DND-41 (cell line): ENCODE measurements at regions not wholly inside any gene's neighbourhood (a gene's known extent, or its start where the extent isn't known, plus 50 kb on each side); places are given as distances from the start of the nearest gene placed in this dataset.

Experiments used
- ATAC-seq: fragments of 200-7000 bp; cut with Tn5 transposase; 3 replicates; pipeline ENCODE4 v1.9.1; 2021; ENCODE audit warnings: low read depth; ENCODE audit not compliant: insufficient read depth
- DNase-seq: peaks from one replicate; pipeline ENCODE4 v3.0.0-alpha.2; 2020
- H2AFZ ChIP-seq: 2 replicates; pipeline ENCODE4 v1.6.0; 2012; ENCODE audit warnings: low read depth, low read length
- H3K27ac ChIP-seq: 2 replicates; pipeline ENCODE4 v1.5.1; 2012; ENCODE audit warnings: low read length, inconsistent platforms
- H3K27me3 ChIP-seq: fragments of 200-600 bp; sonication (generic); 2 replicates; pipeline ENCODE4 v1.6.0; 2012; ENCODE audit warnings: low read length, mild to moderate bottlenecking, inconsistent platforms; ENCODE audit not compliant: insufficient read depth, poor library complexity
- H3K36me3 ChIP-seq: 2 replicates; pipeline ENCODE4 v1.5.1; 2012; ENCODE audit warnings: low read length, inconsistent platforms; ENCODE audit not compliant: insufficient read depth
- H3K4me1 ChIP-seq: 2 replicates; pipeline ENCODE4 v1.5.1; 2012; ENCODE audit warnings: mild to moderate bottlenecking, low read length; ENCODE audit not compliant: insufficient read depth
- H3K4me2 ChIP-seq: 2 replicates; pipeline ENCODE4 v1.6.0; 2012; ENCODE audit warnings: mild to moderate bottlenecking, moderate library complexity, low read length, inconsistent platforms; ENCODE audit not compliant: insufficient read depth
- H3K4me3 ChIP-seq, 2 experiments: fragments of 200-600 bp in 1 of 2; shearing (Covaris generic) in 1 of 2; 2 replicates each; pipeline ENCODE4 v1.5.1; 2012 to 2016; ENCODE audit warnings: inconsistent platforms in 2 of 2, low read length in 2 of 2, mild to moderate bottlenecking in 2 of 2, low read depth in 1 of 2, moderate library complexity in 1 of 2
- H3K79me2 ChIP-seq: 2 replicates; pipeline ENCODE4 v1.6.0; 2012; ENCODE audit warnings: low read length, inconsistent platforms; ENCODE audit not compliant: insufficient read depth
- H3K9ac ChIP-seq: 2 replicates; pipeline ENCODE4 v1.6.0; 2012; ENCODE audit warnings: low read depth, mild to moderate bottlenecking, inconsistent platforms, low read length, moderate library complexity
- H3K9me3 ChIP-seq: 2 replicates; pipeline ENCODE4 v1.5.1; 2012; ENCODE audit warnings: low read length, moderate library complexity, mild to moderate bottlenecking, inconsistent platforms; ENCODE audit not compliant: insufficient read depth, severe bottlenecking
- H4K20me1 ChIP-seq: 2 replicates; pipeline ENCODE4 v1.6.0; 2012; ENCODE audit warnings: low read length; ENCODE audit not compliant: insufficient read depth
- EZH2 ChIP-seq: IDR thresholded peaks from 3 replicates; pipeline ENCODE4 v1.6.1; 2012; ENCODE audit warnings: borderline replicate concordance, low read depth, mild to moderate bottlenecking, moderate library complexity, low read length, inconsistent platforms; ENCODE audit not compliant: severe bottlenecking
- TF ChIP-seq, protein P1 (sequence below): IDR thresholded peaks from 2 replicates; pipeline ENCODE4 v1.5.1; 2012; ENCODE audit warnings: borderline replicate concordance, low read length, moderate library complexity, mild to moderate bottlenecking; ENCODE audit not compliant: poor library complexity, severe bottlenecking; ENCODE audit errors: extremely low read depth

GRCh38 chr16:76988526-76988925 lies 202.5 kb upstream of the MON1B start:
- H3K27me3 ChIP-seq, result no peaks in the 10 kb centered on the region
- TF ChIP-seq, protein P1, sequence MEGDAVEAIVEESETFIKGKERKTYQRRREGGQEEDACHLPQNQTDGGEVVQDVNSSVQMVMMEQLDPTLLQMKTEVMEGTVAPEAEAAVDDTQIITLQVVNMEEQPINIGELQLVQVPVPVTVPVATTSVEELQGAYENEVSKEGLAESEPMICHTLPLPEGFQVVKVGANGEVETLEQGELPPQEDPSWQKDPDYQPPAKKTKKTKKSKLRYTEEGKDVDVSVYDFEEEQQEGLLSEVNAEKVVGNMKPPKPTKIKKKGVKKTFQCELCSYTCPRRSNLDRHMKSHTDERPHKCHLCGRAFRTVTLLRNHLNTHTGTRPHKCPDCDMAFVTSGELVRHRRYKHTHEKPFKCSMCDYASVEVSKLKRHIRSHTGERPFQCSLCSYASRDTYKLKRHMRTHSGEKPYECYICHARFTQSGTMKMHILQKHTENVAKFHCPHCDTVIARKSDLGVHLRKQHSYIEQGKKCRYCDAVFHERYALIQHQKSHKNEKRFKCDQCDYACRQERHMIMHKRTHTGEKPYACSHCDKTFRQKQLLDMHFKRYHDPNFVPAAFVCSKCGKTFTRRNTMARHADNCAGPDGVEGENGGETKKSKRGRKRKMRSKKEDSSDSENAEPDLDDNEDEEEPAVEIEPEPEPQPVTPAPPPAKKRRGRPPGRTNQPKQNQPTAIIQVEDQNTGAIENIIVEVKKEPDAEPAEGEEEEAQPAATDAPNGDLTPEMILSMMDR, result no peak
- no peak for TF ChIP-seq EZH2

GRCh38 chr16:77002644-77003043 lies 188.3 kb upstream of the MON1B start:
- Histone ChIP-seq H3K4me3 (no peak overlapping the region), H3K27ac (no peak overlapping the region), H3K36me3 (no peaks in the 10 kb centered on the region), H3K79me2 (no peaks in the 10 kb centered on the region), H3K9ac (no peak overlapping the region), H4K20me1 (no peaks in the 10 kb centered on the region), H3K9me3 (no peaks in the 10 kb centered on the region), H3K4me2 (no peak overlapping the region), H3K27me3 (no peaks in the 10 kb centered on the region), H3K4me1 (no peaks in the 10 kb centered on the region), H2AFZ (no peak overlapping the region)
- DNase-seq, result no peak
- ATAC-seq, result no peak
- TF ChIP-seq, protein P1, result no peak
- TF ChIP-seq EZH2, result no peak

More at GRCh38 chr16:76988526-76988925, 202.5 kb upstream of the MON1B start:
- H2AFZ ChIP-seq, result no peak overlapping the region
- no peak overlapping the region for H3K27ac ChIP-seq
- H4K20me1 ChIP-seq, result no peaks in the 10 kb centered on the region
- no peaks in the 10 kb centered on the region for H3K4me1 ChIP-seq
- no peaks in the 10 kb centered on the region for H3K36me3 ChIP-seq
- no peak overlapping the region for H3K9ac ChIP-seq
- DNase-seq (no peak), ATAC-seq (no peak)
- H3K4me3 ChIP-seq, result no peak overlapping the region
- H3K4me2 ChIP-seq, result no peak overlapping the region
- H3K79me2 ChIP-seq, result no peaks in the 10 kb centered on the region
- H3K9me3 ChIP-seq, result no peaks in the 10 kb centered on the region

DNA sequence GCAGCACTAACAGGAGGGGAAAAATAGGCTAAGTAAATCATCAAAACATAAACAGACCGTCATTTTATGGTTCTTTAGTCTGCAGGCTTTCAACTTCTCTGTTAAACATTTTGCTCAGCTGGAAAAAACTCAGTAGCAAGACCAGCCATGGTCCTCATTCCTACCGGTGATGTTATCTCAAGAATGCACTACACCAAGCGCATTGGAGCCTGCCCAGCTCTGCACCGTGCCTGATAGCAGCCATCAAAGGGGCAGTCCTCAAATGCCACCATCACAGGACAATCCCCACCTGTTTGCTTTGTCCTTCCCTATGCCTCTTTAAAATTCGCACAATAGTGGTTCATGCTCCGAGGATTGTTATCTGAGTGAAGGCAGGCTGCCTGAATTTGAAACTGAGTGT lies 181.5 kb upstream of the MON1B start:
- Histone ChIP-seq H4K20me1 (no peaks in the 10 kb centered on the region), H3K36me3 (no peaks in the 10 kb centered on the region), H3K9ac (no peak overlapping the region), H3K79me2 (no peaks in the 10 kb centered on the region), H3K4me1 (no peaks in the 10 kb centered on the region), H3K9me3 (no peaks in the 10 kb centered on the region), H2AFZ (no peak overlapping the region), H3K4me2 (no peak overlapping the region), H3K27ac (no peak overlapping the region), H3K27me3 (no peaks in the 10 kb centered on the region), H3K4me3 (no peak overlapping the region)
- TF ChIP-seq EZH2, result no peak
- TF ChIP-seq, protein P1, result no peak
- no peak for ATAC-seq
- no peak for DNase-seq

DNA sequence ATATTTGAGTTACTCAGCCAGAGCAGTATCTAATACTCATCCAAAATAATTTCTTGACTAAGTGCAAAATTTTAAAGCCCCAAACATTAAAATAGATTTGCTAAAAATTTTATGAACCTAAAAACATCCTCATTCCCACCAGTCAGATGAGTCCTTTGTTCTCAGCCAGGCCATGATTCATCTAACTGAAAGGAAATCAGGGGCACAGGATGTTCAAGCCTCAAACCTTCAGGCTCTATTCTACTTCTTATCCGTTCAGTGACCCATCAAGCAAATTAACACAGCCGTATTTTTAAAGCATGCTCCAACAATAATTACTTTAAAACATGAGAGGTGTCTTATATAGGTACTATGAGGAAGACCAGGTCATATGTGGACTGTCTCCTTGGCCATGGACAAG lies 176.5 kb upstream of the MON1B start:
- H3K79me2 ChIP-seq, result no peaks in the 10 kb centered on the region
- no peaks in the 10 kb centered on the region for H3K36me3 ChIP-seq
- no peak overlapping the region for H3K27ac ChIP-seq
- no peaks in the 10 kb centered on the region for H3K9me3 ChIP-seq
- ATAC-seq (no peak), DNase-seq (no peak)
- H2AFZ ChIP-seq, result no peak overlapping the region
- H3K4me3 ChIP-seq, result no peak overlapping the region
- H3K4me1 ChIP-seq, result no peaks in the 10 kb centered on the region
- TF ChIP-seq, protein P1, result no peak
- no peak for TF ChIP-seq EZH2
- no peak overlapping the region for H3K9ac ChIP-seq
- no peaks in the 10 kb centered on the region for H3K27me3 ChIP-seq
- H4K20me1 ChIP-seq, result no peaks in the 10 kb centered on the region
- H3K4me2 ChIP-seq, result no peak overlapping the region
